SK-N-MC (cell line): ENCODE measurements at regions not wholly inside any gene's neighbourhood (a gene's known extent, or its start where the extent isn't known, plus 50 kb on each side); places are given as distances from the start of the nearest gene placed in this dataset.
A peak's percentile ranks its signal among the peaks of the same experiment; 100 is the strongest.

ENCODE experiments used
- DNase-seq: peaks from one replicate; pipeline ENCODE4 v3.0.0-alpha.2; 2011; ENCODE audit warnings: low read depth, low spot score
- H3K27ac ChIP-seq: fragments of 200-600 bp; sonication (generic); 2 replicates; pipeline ENCODE4 v1.5.1; 2016; ENCODE audit warnings: mixed run types
- H3K36me3 ChIP-seq: fragments of 200-600 bp; sonication (generic); 2 replicates; pipeline ENCODE4 v1.6.1; 2017; ENCODE audit warnings: antibody characterized with exemption, low read length, mixed read lengths; ENCODE audit not compliant: insufficient read depth
- H3K4me3 ChIP-seq: fragments of 200-600 bp; sonication (generic); 2 replicates; pipeline ENCODE4 v1.5.1; 2016
- H3K9ac ChIP-seq: fragments of 200-600 bp; sonication (generic); 2 replicates; pipeline ENCODE4 v1.8.0; 2017; ENCODE audit warnings: mixed run types, mixed read lengths; ENCODE audit not compliant: insufficient read length
- H3K9me3 ChIP-seq: fragments of 200-600 bp; sonication (generic); 2 replicates; pipeline ENCODE4 v1.6.1; 2017; ENCODE audit warnings: low read depth, mild to moderate bottlenecking, antibody characterized with exemption, low read length, moderate library complexity, mixed read lengths
- EZH2 ChIP-seq: fragments of 200-600 bp; sonication (generic); IDR thresholded peaks from one replicate; pipeline ENCODE4 v1.6.1; 2017; ENCODE audit warnings: antibody characterized with exemption
- FOXP2 ChIP-seq: optimal IDR thresholded peaks from 2 replicates; pipeline ENCODE3; 2011; ENCODE audit warnings: mild to moderate bottlenecking, moderate library complexity; ENCODE audit not compliant: insufficient read depth; ENCODE audit errors: extremely low read length, control extremely low read depth
- POLR2AphosphoS5 ChIP-seq: IDR thresholded peaks from 2 replicates; pipeline ENCODE4 v1.6.1; 2012; ENCODE audit warnings: mild to moderate bottlenecking, low read depth, low read length, borderline replicate concordance

DNA sequence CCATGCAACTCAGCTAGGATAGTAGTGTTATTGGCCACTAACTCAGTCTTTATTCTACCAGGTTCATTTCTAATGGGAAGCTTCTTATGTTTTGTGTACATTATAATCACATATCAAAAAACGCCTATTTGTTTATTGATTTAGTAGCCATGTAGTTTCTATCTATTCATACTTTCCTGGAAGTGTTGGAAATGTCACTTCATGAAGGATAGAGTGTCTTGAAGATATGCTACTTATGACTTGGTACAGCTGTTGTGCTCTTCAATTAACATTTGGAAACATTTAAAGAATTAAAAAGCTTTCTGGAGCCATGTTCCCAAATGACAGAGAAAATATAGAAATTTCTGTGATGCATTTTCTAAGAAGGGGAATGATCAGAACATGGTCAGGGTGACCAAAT is 307.5 kb downstream of the ETNK1 start:
- no peak for TF ChIP-seq POLR2AphosphoS5
- TF ChIP-seq EZH2, result no peak
- no peak for TF ChIP-seq FOXP2
- Histone ChIP-seq H3K36me3 (no peaks in the 10 kb centered on the region), H3K4me3 (no peak overlapping the region), H3K27ac (no peak overlapping the region), H3K9ac (no peak overlapping the region), H3K9me3 (no peaks in the 10 kb centered on the region)
- no peak for DNase-seq

DNA sequence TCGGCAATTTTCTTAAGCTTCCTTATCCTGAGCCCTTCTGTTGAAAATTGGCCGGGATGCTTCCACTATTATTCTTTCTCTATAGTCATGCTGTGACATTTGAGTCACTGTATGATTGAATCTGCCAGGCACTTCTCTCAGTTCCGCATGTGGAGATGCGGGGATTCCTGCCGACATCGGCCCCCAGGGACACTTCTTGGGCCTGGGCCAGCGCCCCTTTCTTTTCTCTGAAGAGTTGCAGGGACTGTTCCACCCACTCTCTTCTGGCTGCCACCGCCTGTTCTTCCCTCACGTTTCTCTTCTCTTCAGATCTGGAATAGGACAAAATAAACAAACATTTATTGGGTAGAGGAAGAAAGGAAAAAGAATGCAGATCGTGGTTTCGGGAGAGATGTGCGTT is 310.1 kb downstream of the ETNK1 start:
- peak; percentile 14 for DNase-seq
- no peak overlapping the region for H3K27ac ChIP-seq
- H3K4me3 ChIP-seq, result peak overlapping the region; percentile 78
- no peak overlapping the region for H3K9ac ChIP-seq
- H3K9me3 ChIP-seq, result no peaks in the 10 kb centered on the region
- TF ChIP-seq EZH2 (no peak), FOXP2 (no peak), POLR2AphosphoS5 (no peak)
- H3K36me3 ChIP-seq, result no peaks in the 10 kb centered on the region

DNA sequence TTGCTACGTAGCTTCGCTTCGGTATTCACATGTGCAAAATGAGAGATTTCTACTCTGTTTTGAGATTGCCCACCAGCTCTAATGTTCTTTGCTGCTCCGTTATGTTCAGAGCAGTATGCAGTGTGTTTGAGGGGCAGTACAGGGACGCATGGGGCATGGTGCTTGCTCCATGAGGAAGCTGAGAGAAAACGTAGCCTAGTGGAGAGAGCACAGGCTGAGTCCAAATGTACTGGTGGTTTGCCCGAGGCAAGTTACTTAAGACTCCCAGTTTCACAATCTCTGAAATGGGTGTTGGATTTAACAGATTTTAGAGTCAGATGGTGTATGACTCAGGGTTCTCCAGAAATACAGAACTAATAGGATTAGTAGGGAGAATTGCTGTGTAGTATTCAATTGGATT is 310.5 kb downstream of the ETNK1 start:
- Histone ChIP-seq H3K4me3 (peak overlapping the region; percentile 78), H3K9me3 (no peaks in the 10 kb centered on the region)

DNA sequence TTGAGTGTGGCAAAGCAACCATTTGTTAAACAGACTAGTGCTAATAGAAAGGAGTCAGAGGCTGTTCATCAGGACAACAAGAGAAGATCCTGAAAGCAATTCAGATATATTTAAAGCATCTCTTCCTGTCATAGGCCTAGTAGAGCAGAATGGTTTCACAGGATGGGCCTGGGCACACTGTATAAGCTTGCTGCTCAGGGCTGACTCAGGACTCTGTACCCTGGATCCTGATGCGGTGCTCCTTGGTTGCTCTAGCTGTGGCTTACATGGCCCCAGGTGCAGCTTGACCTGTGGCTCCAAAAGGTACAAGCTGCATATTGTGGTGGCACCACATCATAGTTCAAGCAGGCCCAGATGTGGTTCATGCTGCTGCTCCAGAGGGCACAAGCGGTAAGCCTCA is 313.4 kb downstream of the ETNK1 start:
- Histone ChIP-seq H3K36me3 (no peaks in the 10 kb centered on the region), H3K27ac (no peak overlapping the region), H3K9ac (no peak overlapping the region), H3K4me3 (no peak overlapping the region), H3K9me3 (no peaks in the 10 kb centered on the region)
- TF ChIP-seq EZH2 (no peak), FOXP2 (no peak), POLR2AphosphoS5 (no peak)
- no peak for DNase-seq

More for the DNA sequence above, 310.5 kb downstream of the ETNK1 start:
- no peak for DNase-seq
- TF ChIP-seq POLR2AphosphoS5 (no peak), FOXP2 (no peak), EZH2 (no peak)
- H3K27ac ChIP-seq, result no peak overlapping the region
- H3K9ac ChIP-seq, result no peak overlapping the region
- H3K36me3 ChIP-seq, result no peaks in the 10 kb centered on the region

DNA sequence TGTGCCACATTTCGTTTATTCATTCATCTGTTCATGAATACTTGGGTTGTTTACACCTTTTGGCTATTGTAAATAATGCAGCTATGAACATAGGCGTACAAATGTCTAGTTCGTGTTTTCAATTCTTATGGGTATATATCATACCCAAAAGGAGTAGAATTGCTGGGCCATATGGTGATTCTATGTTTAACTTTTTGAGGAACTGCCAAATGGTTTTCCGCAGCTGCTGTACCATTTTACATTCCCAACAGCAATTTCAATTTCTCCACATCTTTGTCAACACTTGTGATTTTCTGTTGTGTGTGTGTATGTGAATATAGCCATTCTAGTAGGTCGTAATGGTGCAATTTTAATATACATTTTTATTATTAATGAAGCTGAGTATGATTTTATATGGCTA is 326.2 kb downstream of the ETNK1 start:
- Histone ChIP-seq H3K36me3 (no peaks in the 10 kb centered on the region), H3K27ac (no peak overlapping the region), H3K9me3 (no peaks in the 10 kb centered on the region), H3K4me3 (no peak overlapping the region), H3K9ac (no peak overlapping the region)
- TF ChIP-seq FOXP2 (no peak), EZH2 (no peak), POLR2AphosphoS5 (no peak)
- DNase-seq, result no peak

DNA sequence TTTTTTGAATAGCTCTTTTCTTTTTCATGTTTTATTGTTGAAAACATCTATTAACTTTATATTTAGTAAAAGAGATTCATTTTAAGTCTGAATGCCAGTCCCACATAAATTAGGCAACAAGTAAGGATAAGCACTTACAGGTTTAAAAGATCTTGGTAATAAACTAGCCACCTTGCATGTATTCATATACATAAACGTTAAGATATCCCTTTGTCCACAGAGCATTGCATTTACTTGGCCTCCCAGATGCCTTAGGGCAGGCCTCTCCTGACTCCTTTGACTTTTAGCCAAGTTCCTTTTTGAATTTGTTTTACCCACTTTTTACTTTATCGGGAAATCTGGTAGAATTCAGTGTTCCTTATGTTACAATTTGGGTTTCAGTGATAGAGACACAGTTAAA is 331.7 kb downstream of the ETNK1 start:
- H3K27ac ChIP-seq, result no peak overlapping the region
- TF ChIP-seq EZH2 (no peak), FOXP2 (no peak), POLR2AphosphoS5 (no peak)
- H3K9me3 ChIP-seq, result no peaks in the 10 kb centered on the region
- no peaks in the 10 kb centered on the region for H3K36me3 ChIP-seq
- H3K4me3 ChIP-seq, result no peak overlapping the region
- H3K9ac ChIP-seq, result no peak overlapping the region
- DNase-seq, result no peak

DNA sequence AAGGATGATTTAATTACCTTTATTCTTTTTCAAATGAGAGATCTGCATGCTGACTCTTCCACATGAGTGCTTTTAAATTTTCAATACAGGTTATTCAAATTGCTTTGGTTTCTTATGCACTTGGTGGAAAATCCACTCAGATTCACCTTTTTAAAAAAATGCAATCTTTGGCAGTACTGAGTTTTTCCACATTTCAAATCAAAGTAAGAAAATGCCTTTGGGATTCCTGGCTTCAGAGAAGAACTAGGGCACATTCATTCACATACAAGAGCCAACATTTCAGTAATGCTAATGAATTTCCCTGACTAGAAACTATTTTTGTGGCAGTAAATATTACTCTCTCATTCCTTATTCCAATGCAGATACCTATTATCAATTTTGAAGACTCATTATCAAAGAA is 342.2 kb downstream of the ETNK1 start:
- no peak overlapping the region for H3K4me3 ChIP-seq
- no peak overlapping the region for H3K27ac ChIP-seq
- H3K9me3 ChIP-seq, result no peaks in the 10 kb centered on the region
- no peaks in the 10 kb centered on the region for H3K36me3 ChIP-seq
- no peak for TF ChIP-seq POLR2AphosphoS5
- no peak for TF ChIP-seq EZH2
- no peak for TF ChIP-seq FOXP2
- no peak overlapping the region for H3K9ac ChIP-seq
- DNase-seq, result no peak

DNA sequence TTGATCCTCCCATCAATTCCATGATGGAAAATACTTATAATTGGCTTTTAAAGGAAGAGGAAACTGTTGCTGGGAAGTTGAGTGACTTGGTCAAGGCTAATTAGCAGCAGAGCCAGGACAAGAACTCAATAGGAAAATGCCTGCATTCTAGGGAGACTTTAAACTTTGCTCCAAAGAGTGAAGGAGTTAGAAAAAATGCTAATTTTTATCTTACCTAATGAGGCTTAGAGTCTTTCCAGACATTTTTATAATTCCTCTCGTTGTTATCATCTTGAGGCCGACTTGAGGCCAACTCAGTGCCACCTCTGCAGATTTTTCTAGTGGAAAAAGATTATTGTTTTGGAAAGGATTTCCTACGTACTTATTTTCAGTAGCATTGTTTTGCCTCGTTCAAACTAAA is 344.6 kb downstream of the ETNK1 start:
- DNase-seq, result no peak
- Histone ChIP-seq H3K9me3 (no peaks in the 10 kb centered on the region), H3K4me3 (no peak overlapping the region), H3K9ac (no peak overlapping the region), H3K27ac (no peak overlapping the region), H3K36me3 (no peaks in the 10 kb centered on the region)
- TF ChIP-seq FOXP2, result no peak
- TF ChIP-seq POLR2AphosphoS5, result no peak
- no peak for TF ChIP-seq EZH2

DNA sequence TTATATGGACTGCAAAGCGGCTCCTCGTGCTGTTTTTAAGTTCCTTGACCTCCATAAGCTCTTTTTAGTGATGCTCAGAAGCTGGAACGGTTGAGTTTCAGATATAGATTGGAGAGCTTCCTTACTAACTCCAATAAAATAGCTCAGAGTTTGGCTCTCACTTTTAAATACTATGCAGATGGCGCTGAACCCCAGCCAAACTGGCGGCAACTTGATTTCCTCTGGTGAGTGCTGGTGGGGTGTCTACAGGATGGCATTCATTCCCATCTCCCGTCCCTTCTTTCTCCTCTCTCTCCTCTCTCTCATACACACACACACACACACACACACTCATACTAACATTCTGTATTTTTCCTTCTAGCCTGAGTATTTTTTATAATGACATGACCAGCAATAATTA is 346.3 kb downstream of the ETNK1 start:
- DNase-seq, result no peak
- H3K36me3 ChIP-seq, result no peaks in the 10 kb centered on the region

More for the DNA sequence above, 346.3 kb downstream of the ETNK1 start:
- no peak overlapping the region for H3K27ac ChIP-seq
- H3K9me3 ChIP-seq, result no peaks in the 10 kb centered on the region
- H3K9ac ChIP-seq, result no peak overlapping the region
- no peak overlapping the region for H3K4me3 ChIP-seq
- TF ChIP-seq FOXP2, result no peak
- no peak for TF ChIP-seq EZH2
- no peak for TF ChIP-seq POLR2AphosphoS5
